Stimulated activated CD4-positive, alpha-beta T cell treated with anti-CD3 and anti-CD28 coated beads, Interleukin-15, amount 100 ng/mL, for 24 hours (primary cell): ENCODE measurements at regions not wholly inside any gene's neighbourhood (a gene's known extent, or its start where the extent isn't known, plus 50 kb on each side); places are given as distances from the start of the nearest gene placed in this dataset.
"Not testable (repeated sequence)": the region's sequence is repeated elsewhere in the genome, so short reads cannot be mapped to it uniquely, and the experiment has no call there.

Experiments used
- DNase-seq: peaks from one replicate; pipeline ENCODE4 v3.0.0-alpha.2; 2020

DNA sequence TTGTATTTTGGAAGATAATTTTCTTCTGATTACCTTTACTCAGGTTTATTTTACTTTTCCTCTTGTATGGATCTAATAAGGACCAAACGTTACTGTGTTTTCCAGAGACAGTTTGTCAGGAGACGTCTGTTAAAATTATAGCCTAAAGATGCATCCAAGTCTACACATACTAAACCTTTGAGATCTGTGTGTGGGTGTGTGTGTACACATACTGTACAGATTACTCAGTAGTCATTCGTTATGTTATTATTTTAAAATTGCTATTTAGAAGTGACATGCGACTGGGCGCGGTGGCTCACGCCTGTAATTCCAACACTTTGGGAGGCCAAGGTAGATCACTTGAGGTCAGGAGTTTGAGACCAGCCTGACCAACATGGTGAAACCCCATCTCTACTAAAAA is 51.6 kb upstream of the CNTLN start:
- no peak for DNase-seq

DNA sequence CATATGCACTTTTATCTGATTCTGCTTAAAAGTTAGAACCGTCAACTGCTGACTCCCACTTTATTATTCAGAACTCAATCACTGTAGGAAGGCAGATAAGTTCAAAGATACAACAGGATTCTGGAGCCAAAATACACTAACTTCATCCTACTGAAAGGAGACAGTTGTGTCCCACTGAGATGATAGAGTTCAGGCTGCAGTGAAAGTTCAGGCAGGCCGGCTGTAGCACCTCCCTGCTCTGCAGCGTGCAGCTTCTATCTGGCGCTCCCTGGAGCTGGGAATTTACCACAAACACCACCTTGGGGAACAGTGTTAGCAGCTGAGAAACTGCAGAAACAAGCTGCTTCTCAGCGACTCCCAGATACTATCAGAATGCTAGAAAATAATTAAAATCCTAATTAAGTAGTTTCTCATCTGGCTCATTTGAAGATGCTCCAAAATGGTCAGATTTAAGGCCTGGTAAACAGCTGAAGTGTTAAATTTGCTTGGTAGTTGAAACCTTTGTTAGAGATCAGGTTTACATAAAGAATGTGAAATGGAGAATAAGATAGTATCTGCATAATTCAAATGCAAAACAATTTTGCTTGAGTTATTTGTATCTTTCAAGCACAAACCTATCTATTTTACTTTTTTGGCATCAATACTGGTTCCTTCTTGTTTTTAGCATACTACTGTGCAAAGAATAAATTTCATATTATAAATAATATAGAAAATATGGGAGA is 52.3 kb upstream of the CNTLN start:
- no peak for DNase-seq

DNA sequence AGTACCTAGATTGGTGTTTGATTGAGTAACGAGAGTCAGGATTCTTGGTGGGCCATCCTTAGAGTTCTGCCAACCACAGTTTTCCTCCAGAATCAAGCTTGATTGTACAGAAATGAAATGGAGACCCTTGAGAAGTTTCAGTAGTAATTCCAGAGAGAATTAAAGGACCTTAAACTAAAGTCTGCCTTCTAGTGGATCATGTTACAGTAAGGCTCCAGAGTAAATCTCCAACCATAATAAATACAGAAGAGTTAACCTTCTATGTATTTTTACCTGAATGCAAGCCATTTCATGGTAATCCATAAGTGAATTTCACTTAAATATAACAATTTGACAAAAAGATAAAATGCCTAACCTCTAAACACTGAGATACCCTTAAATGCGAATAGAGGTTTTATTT is 53.0 kb upstream of the CNTLN start:
- DNase-seq = no peak

DNA sequence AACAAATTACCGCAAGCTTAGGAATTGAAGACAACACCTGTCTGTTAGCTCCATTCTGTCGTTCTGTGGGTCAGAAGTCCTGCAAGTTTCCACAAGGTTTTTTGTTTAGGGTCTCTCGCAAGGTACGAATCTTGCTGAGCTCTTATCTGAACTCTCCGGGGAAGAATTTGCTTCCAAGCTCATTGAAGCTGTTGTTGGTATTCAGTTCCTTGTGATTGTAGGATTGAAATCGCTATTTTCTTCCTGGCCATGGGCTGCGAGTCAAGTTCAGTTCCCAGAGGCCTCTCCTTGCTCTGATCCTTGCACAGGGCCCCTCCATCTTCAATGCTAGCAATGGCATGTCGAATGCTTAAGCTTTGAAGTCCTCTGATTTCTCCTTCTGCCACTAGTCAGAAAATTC is 53.5 kb upstream of the CNTLN start:
- no peak for DNase-seq

DNA sequence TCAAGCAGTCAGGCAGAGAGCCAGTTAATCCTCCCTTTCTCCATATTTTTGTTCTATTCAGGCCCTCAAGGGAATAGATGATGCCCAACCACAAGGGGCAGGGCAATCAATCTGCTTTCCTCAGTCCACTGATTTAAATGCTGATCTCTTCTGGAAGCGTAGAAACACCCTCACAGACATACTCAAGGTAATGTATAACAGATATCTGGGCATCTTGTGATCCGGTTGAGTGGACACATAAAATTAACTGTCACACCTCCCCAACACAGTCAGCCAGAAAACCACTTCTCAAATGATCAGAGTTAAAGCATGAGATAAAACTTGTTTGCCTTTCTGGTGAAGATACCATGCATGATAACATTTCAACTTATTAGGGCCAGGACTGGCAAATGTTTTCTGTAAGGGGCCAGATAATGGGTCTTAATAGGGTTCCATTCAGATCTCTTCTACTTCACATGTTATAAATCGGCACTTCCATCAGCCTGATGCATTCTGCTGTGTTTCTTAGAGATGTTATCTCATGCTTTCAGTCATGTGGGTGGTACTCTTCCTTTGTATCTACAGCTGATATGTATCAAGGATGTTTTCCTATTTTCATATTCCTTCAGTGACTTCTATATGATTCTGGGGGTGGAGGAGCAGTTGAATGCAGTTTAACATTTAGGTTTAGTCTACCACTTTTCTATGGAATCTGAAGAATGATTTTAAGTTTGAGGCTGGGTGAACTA is 58.9 kb upstream of the CNTLN start:
- no peak for DNase-seq

DNA sequence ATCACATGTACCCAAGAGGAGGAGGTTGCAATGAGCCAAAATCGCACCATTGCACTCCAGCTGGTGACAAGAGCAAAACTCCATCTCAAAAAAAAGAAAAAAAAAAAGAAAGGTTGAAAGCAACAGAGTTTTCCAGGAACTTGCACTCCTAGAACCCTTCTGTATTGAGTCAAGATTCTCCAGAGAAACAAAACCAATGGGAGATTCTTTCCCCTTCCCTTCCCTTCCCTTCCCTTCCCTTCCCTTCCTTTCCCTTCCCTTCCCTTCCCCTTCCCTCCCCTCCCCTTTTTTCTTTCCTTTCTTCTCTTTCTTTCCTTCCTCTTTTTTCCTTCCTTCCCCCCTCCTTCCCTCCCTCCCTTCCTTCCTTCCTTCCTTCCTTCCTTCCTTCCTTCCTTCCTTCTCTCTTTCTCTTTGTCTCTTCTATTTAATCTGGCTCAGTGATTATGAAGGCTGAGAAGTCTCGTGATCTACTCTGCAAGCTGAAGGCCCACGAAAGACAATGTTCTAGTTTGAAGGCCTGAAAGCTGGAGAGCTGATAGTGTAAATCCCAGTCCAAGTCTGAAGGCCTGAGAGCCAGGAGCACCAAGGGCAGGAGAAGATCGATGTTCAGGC is 59.6 kb upstream of the CNTLN start:
- no peak for DNase-seq

DNA sequence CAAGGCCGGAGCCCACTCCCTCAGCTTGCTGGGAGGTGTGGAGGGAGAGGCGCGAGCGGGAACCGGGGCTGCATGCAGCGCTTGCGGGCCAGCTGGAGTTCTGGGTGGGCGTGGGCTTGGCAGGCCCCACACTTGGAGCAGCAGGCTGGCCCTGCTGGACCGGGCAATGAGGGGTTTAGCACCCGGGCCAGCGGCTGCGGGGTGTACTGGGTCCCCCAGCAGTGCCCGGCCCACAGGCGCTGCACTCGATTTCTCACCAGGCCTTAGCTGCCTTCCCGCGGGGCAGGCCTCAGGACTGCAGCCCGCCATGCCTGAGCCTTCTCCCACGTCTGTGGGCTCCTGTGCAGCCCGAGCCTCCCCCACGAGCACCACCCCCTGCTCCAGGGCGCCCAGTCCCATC is 62.3 kb upstream of the CNTLN start:
- DNase-seq = not testable (repeated sequence)

DNA sequence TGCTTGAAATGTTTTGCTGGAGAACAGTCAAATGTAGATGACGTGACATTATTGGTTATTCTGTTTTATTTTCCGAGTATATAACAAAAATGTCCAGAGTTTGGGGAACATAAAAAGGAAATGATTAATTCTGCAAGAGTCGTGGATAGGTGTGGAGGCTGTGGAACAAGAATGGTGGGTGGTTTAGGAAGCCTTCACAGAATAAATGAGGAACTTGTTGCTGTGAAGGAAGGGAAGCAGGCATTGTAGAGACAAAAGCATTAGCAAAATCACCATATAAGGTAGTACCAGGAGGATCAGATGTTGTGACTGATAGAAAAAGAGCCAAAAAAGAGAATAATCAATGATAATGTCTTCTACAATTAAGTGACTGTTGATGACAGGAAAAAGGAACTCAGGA is 66.2 kb upstream of the CNTLN start:
- no peak for DNase-seq

DNA sequence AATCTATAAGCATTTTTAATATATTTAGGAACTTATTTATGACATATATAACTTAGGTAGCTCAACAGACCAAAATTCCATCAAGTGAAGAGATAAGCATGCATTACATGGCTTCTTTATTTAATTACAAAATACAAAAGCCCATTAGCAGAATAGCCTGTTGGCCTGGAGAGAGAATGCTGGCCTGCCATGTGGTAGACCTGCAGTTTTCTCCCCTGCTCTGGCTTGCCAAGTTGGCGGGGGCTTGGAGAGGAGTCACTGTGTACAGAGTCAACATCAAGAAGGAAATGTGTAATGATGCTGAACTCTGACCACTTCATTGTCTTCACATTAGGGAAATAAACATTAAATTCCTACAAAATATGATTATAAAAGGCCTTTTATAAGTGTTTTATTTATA is 69.8 kb upstream of the CNTLN start:
- DNase-seq = no peak

DNA sequence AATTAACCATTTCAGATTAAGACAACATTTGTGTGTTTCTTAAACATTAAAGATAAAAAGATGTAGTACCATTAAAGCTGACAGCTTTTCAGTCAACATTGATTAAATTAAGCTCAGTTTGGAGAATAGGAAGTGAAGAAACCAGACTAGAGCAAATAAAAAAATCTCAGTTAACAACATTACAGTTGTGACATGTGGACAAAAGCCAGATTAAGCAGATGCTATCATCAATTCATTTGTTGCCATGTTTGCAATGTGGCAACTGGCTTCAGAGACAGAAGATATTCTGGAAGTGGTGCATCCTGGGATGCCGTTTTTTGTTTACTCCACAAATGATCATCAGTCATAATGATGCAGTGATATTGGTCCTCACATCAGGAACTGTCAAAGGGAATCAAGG is 70.3 kb upstream of the CNTLN start:
- no peak for DNase-seq

DNA sequence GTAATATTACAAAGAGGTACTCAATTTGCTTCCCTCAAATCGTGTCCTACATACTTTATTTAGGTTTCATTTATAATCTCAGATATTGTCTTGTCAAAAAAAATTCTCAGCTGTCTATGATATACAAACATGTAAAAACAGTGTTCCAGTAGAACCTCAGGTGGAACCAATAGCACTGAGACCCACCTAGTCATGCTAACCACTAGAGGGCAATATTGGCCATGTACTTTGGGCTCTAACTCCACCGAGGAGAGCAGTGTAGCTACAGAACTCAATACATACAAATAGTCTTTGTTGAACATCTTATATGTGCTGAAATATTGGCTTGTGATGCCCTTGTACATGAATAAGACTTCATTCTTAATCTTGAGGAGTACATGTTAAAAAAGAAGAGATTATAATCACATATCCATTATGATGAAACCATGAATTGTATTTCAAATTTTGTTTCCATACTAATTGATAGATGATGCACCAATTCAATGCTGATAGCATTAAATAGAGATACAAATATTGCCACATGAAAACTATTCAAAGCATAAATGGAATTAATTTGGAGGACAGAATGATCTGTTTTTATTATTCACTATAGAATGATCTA is 71.2 kb upstream of the CNTLN start:
- peak; percentile 3 for DNase-seq

DNA sequence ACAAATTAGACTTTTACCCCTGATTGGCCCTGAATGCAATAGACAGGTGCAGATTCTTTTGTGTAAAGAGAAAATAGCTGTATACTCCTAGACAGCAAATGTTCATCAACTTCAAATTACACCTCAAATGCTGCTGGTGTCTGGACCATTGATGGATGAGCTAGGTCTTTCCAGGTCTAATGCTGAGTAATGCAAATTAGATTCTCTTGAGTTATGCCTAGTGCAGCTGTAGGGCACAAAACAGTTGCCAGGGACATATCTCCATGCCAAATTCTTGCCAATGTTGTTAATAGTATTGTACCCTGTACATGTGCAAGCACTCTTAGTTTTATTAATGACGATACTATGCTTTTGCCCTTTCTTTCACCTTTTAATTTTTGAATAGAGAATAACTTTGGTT is 72.3 kb upstream of the CNTLN start:
- no peak for DNase-seq

DNA sequence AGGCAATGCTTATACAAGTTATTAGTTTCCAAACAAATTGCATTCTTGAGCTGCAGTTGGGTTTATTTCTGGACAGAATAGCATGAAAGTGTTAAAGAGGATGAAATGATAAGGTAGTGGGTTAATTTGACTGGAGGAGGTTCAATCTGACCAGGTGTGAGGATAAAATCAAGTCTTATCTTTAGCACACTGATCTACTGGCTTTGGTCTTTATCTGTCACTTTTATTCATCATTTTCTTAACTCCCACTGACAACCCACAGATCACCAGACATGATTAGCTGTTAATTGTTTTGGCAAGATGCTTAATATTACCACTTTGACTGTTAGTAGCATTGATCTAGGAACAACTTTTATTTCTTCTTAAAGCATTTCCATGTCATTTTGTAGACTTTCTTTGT is 74.4 kb upstream of the CNTLN start:
- no peak for DNase-seq

DNA sequence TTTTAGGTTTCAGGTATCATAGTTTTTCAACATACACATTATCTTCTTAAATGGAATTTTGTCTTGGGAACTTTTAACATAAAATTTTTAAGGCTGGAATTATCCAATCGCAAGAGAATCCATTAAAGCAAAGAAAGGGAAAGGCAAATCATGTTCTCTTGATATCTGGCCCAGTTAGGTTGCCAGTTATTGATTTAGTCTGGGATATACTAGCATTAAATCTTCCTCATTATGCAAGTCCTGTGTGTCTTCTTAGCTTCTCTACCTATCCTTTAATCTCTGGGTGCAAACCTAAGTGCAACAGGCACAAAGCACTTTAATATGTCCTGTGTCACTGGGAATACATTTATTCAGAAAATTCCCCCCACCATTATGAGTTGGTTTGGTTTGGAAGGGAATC is 75.4 kb upstream of the CNTLN start:
- no peak for DNase-seq

DNA sequence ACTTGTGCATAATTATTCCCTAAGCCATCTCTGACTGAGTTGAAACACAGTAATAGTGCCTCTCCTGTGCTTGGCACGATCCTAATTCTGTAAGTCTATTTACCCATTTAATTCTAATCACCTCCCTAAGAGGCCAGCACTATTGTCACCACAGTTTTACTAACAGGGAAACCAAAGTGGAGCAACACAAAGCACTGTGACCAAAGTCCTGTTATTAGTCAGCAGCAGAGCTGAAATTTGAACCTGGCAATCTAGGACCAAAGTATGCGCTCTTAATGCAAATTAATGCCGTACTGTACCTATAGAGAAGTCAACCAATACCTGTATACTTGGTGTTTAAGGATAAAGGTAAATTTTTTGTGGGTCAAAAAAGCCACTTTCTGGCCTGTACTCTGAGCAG is 77.1 kb upstream of the CNTLN start:
- no peak for DNase-seq

DNA sequence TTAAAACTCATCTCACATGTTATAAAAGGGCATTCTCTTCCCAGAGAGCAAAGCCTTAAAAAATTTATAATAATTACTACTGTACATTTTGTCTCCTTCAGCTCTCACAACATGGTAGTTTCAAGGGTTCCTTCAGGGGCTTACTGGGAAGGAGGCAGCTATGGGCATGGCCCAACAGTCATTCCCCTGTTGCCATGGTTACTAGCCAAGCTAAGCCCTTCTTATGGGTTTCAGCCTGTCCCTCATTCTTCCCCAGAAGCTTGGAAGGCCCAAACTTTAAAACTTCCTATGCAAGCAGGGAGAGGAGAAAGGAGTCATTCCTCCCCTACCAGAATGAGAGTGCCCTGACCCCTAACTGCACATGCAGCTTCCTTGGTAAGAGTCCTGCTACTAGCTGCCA is 82.2 kb upstream of the CNTLN start:
- no peak for DNase-seq

DNA sequence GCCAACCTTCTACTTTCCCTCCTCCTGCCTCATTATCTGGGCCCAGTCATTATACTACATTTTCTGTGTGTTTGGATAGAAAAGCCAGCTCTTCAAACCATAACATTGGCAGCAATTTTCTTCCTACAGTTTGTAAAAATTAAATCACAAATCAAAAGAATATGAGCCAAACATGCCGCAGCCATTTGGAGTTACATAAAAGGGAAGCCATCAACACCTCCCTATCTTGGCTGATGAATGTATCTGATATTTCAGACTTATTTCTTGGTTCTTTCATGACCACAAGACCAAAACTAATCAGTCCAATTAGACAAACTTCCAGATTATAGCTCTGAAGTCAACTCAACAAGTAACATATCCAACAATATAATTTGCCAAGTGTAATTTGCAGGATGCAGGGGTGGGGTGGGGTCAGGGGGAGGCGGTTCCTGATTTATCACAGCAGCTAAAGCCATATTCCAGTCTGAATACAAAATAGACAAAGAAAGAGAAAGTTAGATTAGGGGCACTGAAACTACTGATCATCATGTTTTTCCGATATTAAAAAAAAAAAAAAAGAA is 89.4 kb upstream of the CNTLN start:
- DNase-seq = no peak

DNA sequence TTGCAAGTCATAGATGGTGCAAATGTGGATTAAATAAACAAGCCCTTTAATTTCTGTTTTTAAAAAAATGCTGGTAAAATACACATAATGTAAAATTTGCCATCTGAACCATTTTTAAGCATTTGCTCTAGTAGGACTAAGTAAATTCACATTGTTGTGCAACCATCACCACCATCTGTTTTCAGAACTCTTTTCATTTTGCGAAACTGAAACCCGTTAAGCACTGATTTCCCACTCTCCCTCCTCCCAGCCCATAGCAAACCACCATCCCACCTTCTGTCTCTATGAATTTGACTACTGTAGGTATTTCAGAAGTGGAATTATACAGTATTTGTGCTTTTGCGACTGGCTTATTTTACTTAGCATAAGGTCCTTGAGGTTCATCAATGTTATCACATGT is 103.3 kb upstream of the CNTLN start:
- DNase-seq = no peak

DNA sequence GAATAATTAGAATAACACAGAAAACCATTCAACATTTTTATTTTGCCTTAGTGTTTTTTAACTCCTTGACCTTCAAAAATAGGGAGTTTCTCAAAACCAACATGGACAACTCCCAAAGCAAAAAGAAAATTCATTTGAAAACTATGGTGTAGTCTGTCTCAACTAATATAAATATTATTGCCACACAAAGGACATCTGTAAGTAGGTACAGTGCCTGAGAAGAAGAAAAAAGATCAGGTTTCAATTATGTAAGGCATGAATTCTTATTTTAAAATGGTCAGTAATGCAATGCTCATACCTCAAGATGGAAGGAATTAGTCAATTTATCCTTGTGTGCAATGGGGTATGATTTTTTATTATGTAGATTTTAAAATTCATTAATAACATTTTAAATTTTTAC is 109.6 kb upstream of the CNTLN start:
- DNase-seq = no peak

DNA sequence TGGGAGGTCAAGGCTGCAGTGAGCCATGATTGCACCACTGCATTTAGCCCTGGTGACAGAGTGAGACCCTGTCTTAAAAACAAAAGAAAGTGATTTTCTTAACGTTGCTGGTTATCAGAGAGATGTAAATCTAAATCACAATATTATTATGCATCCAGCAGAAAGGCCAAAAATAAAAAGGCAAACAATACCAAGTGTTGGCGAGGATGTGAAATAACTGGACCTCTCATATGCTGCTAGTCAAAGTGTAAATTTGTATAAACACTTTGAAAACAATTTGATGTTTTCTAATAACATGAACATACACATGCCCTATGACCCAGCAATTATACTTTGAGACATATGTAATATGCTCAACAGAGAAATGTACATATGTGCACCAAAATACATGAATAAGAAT is 110.7 kb upstream of the CNTLN start:
- no peak for DNase-seq

DNA sequence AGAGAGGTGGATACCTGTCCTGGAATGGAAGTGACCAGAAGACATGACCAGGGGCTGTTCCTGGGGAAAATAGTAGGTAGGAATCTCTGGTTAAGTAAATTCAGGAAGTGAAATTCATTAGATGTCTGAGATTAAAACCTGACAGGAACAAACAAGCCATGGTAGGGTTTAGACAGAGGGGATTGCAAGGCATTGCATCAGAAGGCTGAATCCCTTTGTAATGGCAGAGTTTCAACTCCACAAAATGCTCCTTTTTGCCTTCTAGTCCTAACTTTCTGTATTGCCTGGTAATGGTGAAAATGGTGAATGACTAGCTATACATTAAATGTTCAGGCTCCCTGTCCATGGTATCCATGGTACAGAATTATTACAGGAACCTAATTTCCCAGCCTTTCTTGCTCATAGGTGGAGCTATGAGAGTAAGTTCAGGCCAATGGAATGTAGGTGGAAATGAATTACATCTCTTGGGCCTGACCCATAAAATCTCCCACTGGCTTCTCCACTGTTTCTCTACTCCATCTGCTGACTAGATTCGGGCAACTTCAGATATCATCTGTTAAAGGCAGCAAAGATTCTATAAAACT is 113.4 kb upstream of the CNTLN start:
- DNase-seq = no peak

DNA sequence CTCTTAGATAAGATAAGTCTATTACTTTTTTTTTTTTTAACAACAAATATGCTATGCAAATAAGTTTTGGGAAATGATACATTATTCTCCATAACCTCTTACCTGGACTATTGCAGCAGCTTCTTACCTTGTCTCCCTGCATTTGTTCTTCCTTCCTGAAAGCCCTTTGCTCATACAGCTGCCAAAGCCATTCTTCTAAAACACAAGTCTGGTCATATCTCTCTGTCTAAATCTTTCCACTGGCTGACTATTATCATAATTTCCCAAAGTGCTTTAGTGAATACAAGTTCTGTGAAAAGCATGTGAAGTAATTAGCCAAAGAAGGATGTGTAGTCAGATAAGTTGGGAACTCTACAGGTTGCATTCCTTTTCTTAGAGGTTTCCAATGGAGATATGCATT is 115.4 kb upstream of the CNTLN start:
- no peak for DNase-seq

DNA sequence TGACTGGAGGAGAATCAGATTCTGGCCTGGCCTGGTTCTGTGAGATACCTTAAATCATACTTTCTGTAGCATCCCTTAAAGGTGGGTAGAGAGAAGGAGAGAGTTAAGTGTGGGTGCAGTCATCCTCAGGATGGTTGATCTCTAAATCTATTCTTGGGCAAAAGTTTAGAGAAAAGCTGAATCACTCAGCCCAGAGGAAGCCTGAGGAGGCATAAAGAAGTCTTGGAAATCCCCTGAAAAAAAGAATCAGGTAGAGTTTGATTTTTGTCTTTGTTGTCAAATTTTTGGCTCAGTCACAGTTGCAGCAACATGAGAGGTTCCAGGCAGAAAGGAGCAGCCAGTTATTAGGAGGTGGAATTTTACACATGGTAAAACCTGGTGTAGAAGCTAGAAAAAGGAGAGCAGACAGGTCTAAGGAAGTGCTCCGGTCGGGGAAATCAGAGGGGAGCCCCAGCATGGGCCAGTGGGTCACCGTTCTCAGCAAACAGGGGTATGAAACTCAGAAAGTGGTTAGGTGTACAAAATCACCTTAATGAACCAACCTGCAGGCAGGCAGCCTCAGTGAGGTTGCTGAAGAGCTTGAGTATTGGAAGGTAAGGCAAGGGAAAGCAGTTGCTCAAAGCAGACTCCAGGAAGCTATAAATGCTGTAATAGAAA is 116.2 kb upstream of the CNTLN start:
- no peak for DNase-seq
